SK-N-SH treated with all-trans-retinoic acid at 6 μM for 48 hours (cell line): ENCODE measurements at regions not wholly inside any gene's neighbourhood (a gene's known extent, or its start where the extent isn't known, plus 50 kb on each side); places are given as distances from the start of the nearest gene placed in this dataset.

Experiments used
- ATAC-seq: fragments of 200-7000 bp; cut with Tn5 transposase; 3 replicates; pipeline ENCODE4 v1.9.1; 2020; ENCODE audit warnings: mild to moderate bottlenecking, moderate library complexity
- ARNTL ChIP-seq: fragments of 450-650 bp; formaldehyde crosslinking; IDR thresholded peaks from 2 replicates; pipeline ENCODE4 v1.5.0; 2020; ENCODE audit warnings: low read depth, mild to moderate bottlenecking, moderate library complexity, borderline replicate concordance
- BACH2 ChIP-seq: fragments of 250-450 bp; sonication (Bioruptor Pico); IDR thresholded peaks from 2 replicates; pipeline ENCODE4 v1.9.0; 2021; ENCODE audit warnings: mild to moderate bottlenecking, borderline replicate concordance
- CREB5 ChIP-seq: fragments of 250-450 bp; sonication (Bioruptor Pico); IDR thresholded peaks from 2 replicates; pipeline ENCODE4 v1.5.1; 2020; ENCODE audit warnings: low read depth, mild to moderate bottlenecking, moderate library complexity
- CSDC2 ChIP-seq: fragments of 250-450 bp; sonication (Bioruptor Pico); IDR thresholded peaks from 2 replicates; pipeline ENCODE4 v1.5.0; 2020; ENCODE audit warnings: mild to moderate bottlenecking, moderate library complexity
- CSRNP3 ChIP-seq: fragments of 250-450 bp; sonication (Bioruptor Pico); IDR thresholded peaks from 2 replicates; pipeline ENCODE4 v1.5.1; 2021; ENCODE audit warnings: mild to moderate bottlenecking, moderate library complexity
- ESRRG ChIP-seq: fragments of 250-450 bp; sonication (Bioruptor Pico); IDR thresholded peaks from 2 replicates; pipeline ENCODE4 v1.6.1; 2021; ENCODE audit warnings: mild to moderate bottlenecking
- ISL1 ChIP-seq: fragments of 250-450 bp; sonication (Bioruptor Pico); IDR thresholded peaks from 2 replicates; pipeline ENCODE4 v2.1.2; 2022; ENCODE audit warnings: mild to moderate bottlenecking, moderate library complexity
- OSR1 ChIP-seq: fragments of 250-450 bp; sonication (Bioruptor Pico); IDR thresholded peaks from 2 replicates; pipeline ENCODE4 v1.8.0; 2022; ENCODE audit warnings: moderate library complexity, mild to moderate bottlenecking, inconsistent platforms
- POU6F1 ChIP-seq: fragments of 250-450 bp; sonication (Bioruptor Pico); IDR thresholded peaks from 2 replicates; pipeline ENCODE4 v1.8.0; 2021; ENCODE audit warnings: low read depth, mild to moderate bottlenecking, moderate library complexity, borderline replicate concordance
- PPARA ChIP-seq: fragments of 250-450 bp; sonication (Bioruptor Pico); IDR thresholded peaks from 2 replicates; pipeline ENCODE4 v1.5.0; 2020; ENCODE audit warnings: mild to moderate bottlenecking, borderline replicate concordance
- RARB ChIP-seq: fragments of 250-450 bp; sonication (Bioruptor Pico); IDR thresholded peaks from 2 replicates; pipeline ENCODE4 v1.8.0; 2021; ENCODE audit warnings: mild to moderate bottlenecking, moderate library complexity
- SNAI2 ChIP-seq: fragments of 250-450 bp; sonication (Bioruptor Pico); IDR thresholded peaks from 2 replicates; pipeline ENCODE4 v1.5.0; 2020; ENCODE audit warnings: mild to moderate bottlenecking, moderate library complexity
- TCF4 ChIP-seq: fragments of 250-450 bp; sonication (Bioruptor Pico); IDR thresholded peaks from 2 replicates; pipeline ENCODE4 v1.8.0; 2021; ENCODE audit warnings: mild to moderate bottlenecking, moderate library complexity, borderline replicate concordance
- TOX ChIP-seq: fragments of 250-450 bp; sonication (Bioruptor Pico); IDR thresholded peaks from 2 replicates; pipeline ENCODE4 v1.8.0; 2021; ENCODE audit warnings: mild to moderate bottlenecking, moderate library complexity, borderline replicate concordance
- TSHZ2 ChIP-seq: fragments of 250-450 bp; sonication (Bioruptor Pico); IDR thresholded peaks from 2 replicates; pipeline ENCODE4 v1.5.0; 2020; ENCODE audit warnings: mild to moderate bottlenecking, moderate library complexity
- ZC3H10 ChIP-seq: fragments of 250-450 bp; sonication (Bioruptor Pico); IDR thresholded peaks from 2 replicates; pipeline ENCODE4 v1.5.1; 2021; ENCODE audit warnings: mild to moderate bottlenecking, moderate library complexity
- ZFP3 ChIP-seq: fragments of 250-450 bp; sonication (Bioruptor Pico); IDR thresholded peaks from 2 replicates; pipeline ENCODE4 v1.5.0; 2020; ENCODE audit warnings: mild to moderate bottlenecking, moderate library complexity
- ZFP30 ChIP-seq: fragments of 450-650 bp; formaldehyde crosslinking; IDR thresholded peaks from 2 replicates; pipeline ENCODE4 v1.5.0; 2022; ENCODE audit warnings: mild to moderate bottlenecking, moderate library complexity
- ZNF565 ChIP-seq: fragments of 450-650 bp; formaldehyde crosslinking; conservative IDR thresholded peaks from 2 replicates; pipeline ENCODE4 v1.5.0; 2020; ENCODE audit warnings: low read depth, mild to moderate bottlenecking, moderate library complexity
- ZNF70 ChIP-seq: fragments of 450-650 bp; formaldehyde crosslinking; IDR thresholded peaks from 2 replicates; pipeline ENCODE4 v1.5.0; 2020; ENCODE audit warnings: mild to moderate bottlenecking, moderate library complexity
- ZNF8 ChIP-seq: fragments of 450-650 bp; formaldehyde crosslinking; IDR thresholded peaks from 2 replicates; pipeline ENCODE4 v1.5.0; 2020; ENCODE audit warnings: mild to moderate bottlenecking, moderate library complexity

GRCh38 chr17:27965224-27965623 lies 72.1 kb upstream of the LYRM9 start:
- no peak for ATAC-seq
- no peak for TF ChIP-seq ZC3H10 (CRISPR knock-in tag)

GRCh38 chr17:27968206-27968732 lies 74.2 kb upstream of the NLK start:
- TF ChIP-seq ZNF70 (CRISPR knock-in tag) (no peak), PPARA (no peak), BACH2 (CRISPR knock-in tag) (no peak), OSR1 (no peak), ZNF565 (no peak), ISL1 (CRISPR knock-in tag) (no peak), RARB (no peak), ZFP30 (CRISPR knock-in tag) (no peak), ZNF8 (CRISPR knock-in tag) (no peak)
- no peak for ATAC-seq

GRCh38 chr17:27970587-27970986 lies 71.9 kb upstream of the NLK start:
- ATAC-seq: no peak
- no peak for TF ChIP-seq ISL1 (CRISPR knock-in tag)
- no peak for TF ChIP-seq ZFP30 (CRISPR knock-in tag)
- TF ChIP-seq ZC3H10 (CRISPR knock-in tag): no peak
- TF ChIP-seq CSDC2 (CRISPR knock-in tag): no peak

- TF ChIP-seq TCF4 (CRISPR knock-in tag) (no peak), POU6F1 (CRISPR knock-in tag) (no peak), SNAI2 (CRISPR knock-in tag) (no peak), CSRNP3 (no peak), ZNF8 (CRISPR knock-in tag) (no peak), ARNTL (no peak), CREB5 (CRISPR knock-in tag) (no peak), CSDC2 (CRISPR knock-in tag) (no peak), ISL1 (CRISPR knock-in tag) (no peak), ESRRG (CRISPR knock-in tag) (no peak), ZC3H10 (CRISPR knock-in tag) (no peak), BACH2 (CRISPR knock-in tag) (no peak), ZNF565 (no peak), PPARA (no peak), TOX (CRISPR knock-in tag) (no peak), OSR1 (no peak), TSHZ2 (CRISPR knock-in tag) (no peak)
- no peak for ATAC-seq
Measured at GRCh38 chr17:27973258-27974044, 69.0 kb upstream of the NLK start.

GRCh38 chr17:27974045-27974436 lies 68.4 kb upstream of the NLK start:
- TF ChIP-seq BACH2 (CRISPR knock-in tag) (no peak), PPARA (no peak), ZNF8 (CRISPR knock-in tag) (no peak), TOX (CRISPR knock-in tag) (no peak), ZNF565 (no peak), POU6F1 (CRISPR knock-in tag) (no peak), ISL1 (CRISPR knock-in tag) (no peak), CSRNP3 (no peak), ZFP3 (no peak)
- no peak for ATAC-seq
